Upper lobe of left lung (tissue), 4 donors: ENCODE measurements at regions not wholly inside any gene's neighbourhood (a gene's known extent, or its start where the extent isn't known, plus 50 kb on each side); places are given as distances from the start of the nearest gene placed in this dataset.

Source experiments
- EP300 ChIP-seq, 4 donors: sonication (generic); formaldehyde crosslinking; IDR thresholded peaks; one replicate each; pipeline ENCODE4 v1.5.1; 2017; ENCODE audit warnings: antibody characterized with exemption in 4 of 4, control low read depth in 2 of 4
- POLR2A ChIP-seq, 4 donors: fragments of 450-650 bp; IDR thresholded peaks; one replicate each; pipeline ENCODE4 v1.5.1; 2016 to 2017; ENCODE audit warnings: antibody characterized with exemption in 4 of 4, mild to moderate bottlenecking in 2 of 4
- POLR2AphosphoS5 ChIP-seq, 2 donors: sonication (generic); formaldehyde crosslinking; IDR thresholded peaks; one replicate each; pipeline ENCODE4 v1.5.1; 2017; ENCODE audit warnings: antibody characterized with exemption in 2 of 2
- TF ChIP-seq, protein P1 (sequence below), 6 experiments: fragments of 450-650 bp in 4 of 6; fragments of 200-600 bp in 2 of 6; sonication (generic) in 2 of 6; IDR thresholded peaks; one replicate each; pipeline ENCODE4 v1.5.1; 2016 to 2019; ENCODE audit warnings: antibody characterized with exemption in 6 of 6

DNA sequence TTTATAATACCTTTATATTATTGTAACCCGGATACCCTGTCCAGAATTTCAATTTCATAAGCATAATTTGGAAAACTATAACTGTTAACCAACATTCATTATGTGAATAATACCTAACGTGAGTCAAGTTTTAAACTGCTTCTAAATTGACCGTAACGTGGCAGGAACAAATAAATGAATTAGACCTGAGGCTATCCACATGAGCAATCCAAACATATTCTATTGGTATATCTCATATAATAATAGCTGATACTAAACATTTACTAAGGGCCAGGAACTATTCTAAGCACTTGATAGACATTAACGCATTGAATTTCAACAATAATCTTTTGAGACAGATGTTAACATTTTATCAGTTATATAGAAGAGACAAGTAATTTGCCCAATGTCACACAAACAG, 276.4 kb downstream of the MEF2C start:
- TF ChIP-seq, protein P1, sequence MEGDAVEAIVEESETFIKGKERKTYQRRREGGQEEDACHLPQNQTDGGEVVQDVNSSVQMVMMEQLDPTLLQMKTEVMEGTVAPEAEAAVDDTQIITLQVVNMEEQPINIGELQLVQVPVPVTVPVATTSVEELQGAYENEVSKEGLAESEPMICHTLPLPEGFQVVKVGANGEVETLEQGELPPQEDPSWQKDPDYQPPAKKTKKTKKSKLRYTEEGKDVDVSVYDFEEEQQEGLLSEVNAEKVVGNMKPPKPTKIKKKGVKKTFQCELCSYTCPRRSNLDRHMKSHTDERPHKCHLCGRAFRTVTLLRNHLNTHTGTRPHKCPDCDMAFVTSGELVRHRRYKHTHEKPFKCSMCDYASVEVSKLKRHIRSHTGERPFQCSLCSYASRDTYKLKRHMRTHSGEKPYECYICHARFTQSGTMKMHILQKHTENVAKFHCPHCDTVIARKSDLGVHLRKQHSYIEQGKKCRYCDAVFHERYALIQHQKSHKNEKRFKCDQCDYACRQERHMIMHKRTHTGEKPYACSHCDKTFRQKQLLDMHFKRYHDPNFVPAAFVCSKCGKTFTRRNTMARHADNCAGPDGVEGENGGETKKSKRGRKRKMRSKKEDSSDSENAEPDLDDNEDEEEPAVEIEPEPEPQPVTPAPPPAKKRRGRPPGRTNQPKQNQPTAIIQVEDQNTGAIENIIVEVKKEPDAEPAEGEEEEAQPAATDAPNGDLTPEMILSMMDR (IDR thresholded peaks at IDR 0.05) = no peak
- no peak for TF ChIP-seq POLR2AphosphoS5 (IDR thresholded peaks at IDR 0.05)
- no peak for TF ChIP-seq POLR2A (IDR thresholded peaks at IDR 0.05)
- TF ChIP-seq EP300 (IDR thresholded peaks at IDR 0.05) = no peak
